ENCODE measurements at regions not wholly inside any gene's neighbourhood (a gene's known extent, or its start where the extent isn't known, plus 50 kb on each side); places are given as distances from the start of the nearest gene placed in this dataset.

GRCh38 chr3:94614192-94614591 is 551.3 kb downstream of the NSUN3 start (continued):
- no peak for TF ChIP-seq TAF1 (IDR thresholded peaks at IDR 0.05; ENCODE audit: low read depth, low read length)
- TF ChIP-seq RBBP5 (IDR thresholded peaks at IDR 0.05; ENCODE audit: borderline replicate concordance, low read depth, low read length): no peak
- TF ChIP-seq SAP30 (IDR thresholded peaks at IDR 0.05; ENCODE audit: insufficient read depth, insufficient replicate concordance, low read length): no peak

All from H1 (cell line).